ENCODE measurements at regions not wholly inside any gene's neighbourhood (a gene's known extent, or its start where the extent isn't known, plus 50 kb on each side); places are given as distances from the start of the nearest gene placed in this dataset.

GRCh38 chr10:132471125-132471451 is 66.5 kb upstream of the INPP5A start:
- Histone ChIP-seq H3K36me3 (no peaks in the 10 kb centered on the region), H3K27ac (no peak overlapping the region), H3K9me3 (ENCODE audit: low read depth) (no peaks in the 10 kb centered on the region), H3K4me3 (no peak overlapping the region), H3K4me1 (ENCODE audit: low read depth) (peaks cover 11% of the 10 kb centered on the region), H3K27me3 (no peaks in the 10 kb centered on the region)
- DNase-seq (ENCODE audit: low read depth in 1 of 2, low spot score in 1 of 2): no peak
- TF ChIP-seq CTCF (IDR thresholded peaks at IDR 0.05; ENCODE audit: low read depth, low read length): no peak

- H3K27ac ChIP-seq: no peak overlapping the region
- no peaks in the 10 kb centered on the region for H3K9me3 ChIP-seq (ENCODE audit: low read depth)
- no peak for DNase-seq (ENCODE audit: low read depth in 1 of 2, low spot score in 1 of 2)
- H3K4me3 ChIP-seq: no peak overlapping the region
- no peaks in the 10 kb centered on the region for H3K36me3 ChIP-seq
- peaks cover 11% of the 10 kb centered on the region for H3K4me1 ChIP-seq (ENCODE audit: low read depth)
- no peak for TF ChIP-seq CTCF (IDR thresholded peaks at IDR 0.05; ENCODE audit: low read depth, low read length)
- H3K27me3 ChIP-seq: no peaks in the 10 kb centered on the region
These were observed 66.1 kb upstream of the INPP5A start for GRCh38 chr10:132471484-132471883.

- H3K9me3 ChIP-seq (ENCODE audit: low read depth): no peaks in the 10 kb centered on the region
- peaks cover 8% of the 10 kb centered on the region for H3K4me1 ChIP-seq (ENCODE audit: low read depth)
- DNase-seq (ENCODE audit: low read depth in 1 of 2, low spot score in 1 of 2): no peak
- H3K4me3 ChIP-seq: no peak overlapping the region
- TF ChIP-seq CTCF (IDR thresholded peaks at IDR 0.05; ENCODE audit: low read depth, low read length): no peak
- H3K27ac ChIP-seq: no peak overlapping the region
- H3K27me3 ChIP-seq: no peaks in the 10 kb centered on the region
- no peaks in the 10 kb centered on the region for H3K36me3 ChIP-seq
These were observed 62.5 kb upstream of the INPP5A start for GRCh38 chr10:132475086-132475485.

- no peaks in the 10 kb centered on the region for H3K27me3 ChIP-seq
These were observed 61.2 kb upstream of the INPP5A start for GRCh38 chr10:132476146-132477065.

GRCh38 chr10:132477066-132477397 is 60.6 kb upstream of the INPP5A start:
- no peak overlapping the region for H3K27ac ChIP-seq

More at GRCh38 chr10:132476146-132477065, 61.2 kb upstream of the INPP5A start:
- DNase-seq (ENCODE audit: low read depth in 1 of 2, low spot score in 1 of 2): no peak
- Histone ChIP-seq H3K4me3 (no peak overlapping the region), H3K9me3 (ENCODE audit: low read depth) (no peaks in the 10 kb centered on the region), H3K36me3 (no peaks in the 10 kb centered on the region), H3K27ac (no peak overlapping the region), H3K4me1 (ENCODE audit: low read depth) (peaks cover 8% of the 10 kb centered on the region)
- TF ChIP-seq CTCF (IDR thresholded peaks at IDR 0.05; ENCODE audit: low read depth, low read length): no peak

More at GRCh38 chr10:132477066-132477397, 60.6 kb upstream of the INPP5A start:
- no peaks in the 10 kb centered on the region for H3K9me3 ChIP-seq (ENCODE audit: low read depth)
- no peaks in the 10 kb centered on the region for H3K27me3 ChIP-seq
- peaks cover 8% of the 10 kb centered on the region for H3K4me1 ChIP-seq (ENCODE audit: low read depth)
- H3K36me3 ChIP-seq: no peaks in the 10 kb centered on the region
- TF ChIP-seq CTCF (IDR thresholded peaks at IDR 0.05; ENCODE audit: low read depth, low read length): no peak
- no peak for DNase-seq (ENCODE audit: low read depth in 1 of 2, low spot score in 1 of 2)
- H3K4me3 ChIP-seq: no peak overlapping the region

All from cardiac muscle cell (in vitro differentiated cells and primary cell).